ENCODE measurements at regions not wholly inside any gene's neighbourhood (a gene's known extent, or its start where the extent isn't known, plus 50 kb on each side); places are given as distances from the start of the nearest gene placed in this dataset.

DNA sequence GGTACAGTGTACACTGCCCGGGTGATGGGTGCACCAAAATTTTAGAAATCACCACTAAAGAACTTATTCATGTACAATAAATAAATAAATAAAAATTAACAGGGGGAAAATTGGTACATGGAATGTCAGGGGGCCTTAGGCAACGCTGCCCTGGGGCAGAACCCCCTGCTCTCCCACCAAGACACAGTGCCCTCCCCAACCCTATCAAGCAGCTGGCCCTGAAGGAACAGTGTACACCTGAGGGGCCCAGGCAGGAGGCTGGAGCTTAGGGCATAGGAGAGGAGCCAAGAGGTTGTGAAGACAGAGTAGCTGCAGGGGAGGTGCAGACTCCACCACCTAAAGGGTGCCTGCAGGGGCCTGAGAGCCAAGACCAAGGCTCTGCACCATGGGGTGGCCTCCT is 128.8 kb downstream of the BMS1 start:
- no peak overlapping the region for H3K4me3 Mint-ChIP-seq (ENCODE audit: unreplicated experiment)
- Histone ChIP-seq H3K79me2 (ENCODE audit: insufficient read depth, low read length) (no peaks in the 10 kb centered on the region), H2AFZ (ENCODE audit: low read depth, low read length) (no peak overlapping the region), H3K27me3 (ENCODE audit: insufficient read depth, low read length) (no peaks in the 10 kb centered on the region), H4K20me1 (ENCODE audit: insufficient read depth, low read length) (no peaks in the 10 kb centered on the region), H3K4me1 (ENCODE audit: insufficient read depth, low read length) (no peaks in the 10 kb centered on the region), H3K4me2 (ENCODE audit: low read length) (no peak overlapping the region), H3K9me3 (ENCODE audit: insufficient read depth, low read depth, low read length) (no peaks in the 10 kb centered on the region), H3K27ac (ENCODE audit: low read depth, low read length) (no peak overlapping the region), H3K4me3 (ENCODE audit: insufficient read depth, low read depth, low read length) (no peak overlapping the region), H3K9ac (ENCODE audit: low read length) (no peak overlapping the region), H3K36me3 (ENCODE audit: insufficient read depth, low read length) (no peaks in the 10 kb centered on the region)
- H3K27me3 Mint-ChIP-seq (ENCODE audit: low read depth, unreplicated experiment) = peaks cover 2% of the 10 kb centered on the region
- peaks cover 19% of the 10 kb centered on the region for H3K9me3 Mint-ChIP-seq (ENCODE audit: unreplicated experiment)
- no peak for DNase-seq (ENCODE audit: low read depth)
- H3K36me3 Mint-ChIP-seq (ENCODE audit: low read depth, unreplicated experiment) = no peaks in the 10 kb centered on the region
- no peak for FAIRE-seq
- no peak overlapping the region for H3K27ac Mint-ChIP-seq (ENCODE audit: unreplicated experiment)
- no peak for TF ChIP-seq CTCF (IDR thresholded peaks at IDR 0.05; ENCODE audit: insufficient read depth, low read depth, low read length)
- TF ChIP-seq EZH2 (IDR thresholded peaks at IDR 0.05; ENCODE audit: insufficient read depth, low read length) = no peak
- no peaks in the 10 kb centered on the region for H3K4me1 Mint-ChIP-seq (ENCODE audit: low read depth, unreplicated experiment)

DNA sequence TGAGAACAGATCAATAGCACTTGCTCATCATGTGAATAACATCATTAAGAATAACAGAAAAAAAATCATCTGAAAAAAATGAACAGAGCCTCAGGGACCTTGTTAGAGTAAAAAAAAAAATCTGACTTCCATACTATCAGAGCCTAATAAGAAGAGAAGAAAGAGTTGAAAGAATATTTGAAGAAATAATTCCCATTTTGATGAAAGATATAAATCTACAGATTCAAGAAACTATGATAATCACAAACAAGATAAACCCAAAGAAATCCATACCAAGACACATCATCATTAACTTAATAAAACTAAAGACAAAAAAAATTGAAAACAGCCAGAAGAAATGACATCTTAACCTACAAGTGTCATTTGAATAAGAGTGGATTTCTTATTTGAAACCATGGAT is 134.4 kb downstream of the BMS1 start:
- Histone ChIP-seq H2AFZ (ENCODE audit: low read depth, low read length) (no peak overlapping the region), H3K27ac (ENCODE audit: low read depth, low read length) (no peak overlapping the region), H3K4me2 (ENCODE audit: low read length) (no peak overlapping the region), H3K4me1 (ENCODE audit: insufficient read depth, low read length) (no peaks in the 10 kb centered on the region), H3K36me3 (ENCODE audit: insufficient read depth, low read length) (no peaks in the 10 kb centered on the region), H3K27me3 (ENCODE audit: insufficient read depth, low read length) (no peaks in the 10 kb centered on the region), H3K9me3 (ENCODE audit: insufficient read depth, low read depth, low read length) (no peaks in the 10 kb centered on the region), H3K9ac (ENCODE audit: low read length) (no peak overlapping the region), H3K4me3 (ENCODE audit: insufficient read depth, low read depth, low read length) (no peak overlapping the region), H4K20me1 (ENCODE audit: insufficient read depth, low read length) (no peaks in the 10 kb centered on the region), H3K79me2 (ENCODE audit: insufficient read depth, low read length) (no peaks in the 10 kb centered on the region)
- Mint-ChIP-seq H3K9me3 (ENCODE audit: unreplicated experiment) (peaks cover 9% of the 10 kb centered on the region), H3K4me3 (ENCODE audit: unreplicated experiment) (no peak overlapping the region), H3K27me3 (ENCODE audit: low read depth, unreplicated experiment) (peaks cover 9% of the 10 kb centered on the region), H3K27ac (ENCODE audit: unreplicated experiment) (no peak overlapping the region), H3K36me3 (ENCODE audit: low read depth, unreplicated experiment) (no peaks in the 10 kb centered on the region), H3K4me1 (ENCODE audit: low read depth, unreplicated experiment) (no peaks in the 10 kb centered on the region)
- TF ChIP-seq EZH2 (IDR thresholded peaks at IDR 0.05; ENCODE audit: insufficient read depth, low read length) = no peak
- TF ChIP-seq CTCF (IDR thresholded peaks at IDR 0.05; ENCODE audit: insufficient read depth, low read depth, low read length) = no peak
- no peak for DNase-seq (ENCODE audit: low read depth)
- no peak for FAIRE-seq

DNA sequence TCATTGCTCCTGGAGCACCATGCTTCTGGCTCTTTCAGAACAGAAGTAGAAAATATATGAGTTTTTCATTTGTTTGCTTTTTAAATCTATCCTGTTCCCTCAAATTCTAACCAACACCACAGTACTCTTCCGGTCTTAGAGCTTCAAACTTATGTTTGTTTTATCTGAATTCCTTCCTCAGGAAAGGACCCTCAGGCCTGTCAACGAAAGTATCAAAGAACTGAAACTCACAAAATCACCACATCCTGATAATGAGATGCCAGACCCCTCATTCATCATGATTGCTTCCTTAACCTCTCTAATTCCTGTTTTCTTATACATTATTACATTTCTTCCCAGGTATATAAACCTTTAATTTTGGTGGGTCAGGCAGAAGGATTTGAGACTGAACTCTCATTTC is 135.2 kb downstream of the BMS1 start:
- Mint-ChIP-seq H3K27me3 (ENCODE audit: low read depth, unreplicated experiment) (peaks cover 9% of the 10 kb centered on the region), H3K36me3 (ENCODE audit: low read depth, unreplicated experiment) (no peaks in the 10 kb centered on the region), H3K4me3 (ENCODE audit: unreplicated experiment) (no peak overlapping the region), H3K27ac (ENCODE audit: unreplicated experiment) (no peak overlapping the region), H3K9me3 (ENCODE audit: unreplicated experiment) (peaks cover 9% of the 10 kb centered on the region), H3K4me1 (ENCODE audit: low read depth, unreplicated experiment) (no peaks in the 10 kb centered on the region)
- no peaks in the 10 kb centered on the region for H3K27me3 ChIP-seq (ENCODE audit: insufficient read depth, low read length)
- no peaks in the 10 kb centered on the region for H3K79me2 ChIP-seq (ENCODE audit: insufficient read depth, low read length)
- no peaks in the 10 kb centered on the region for H3K9me3 ChIP-seq (ENCODE audit: insufficient read depth, low read depth, low read length)
- DNase-seq (ENCODE audit: low read depth) = no peak
- H3K9ac ChIP-seq (ENCODE audit: low read length) = no peak overlapping the region
- H3K4me3 ChIP-seq (ENCODE audit: insufficient read depth, low read depth, low read length) = no peak overlapping the region
- no peak for FAIRE-seq
- TF ChIP-seq CTCF (IDR thresholded peaks at IDR 0.05; ENCODE audit: insufficient read depth, low read depth, low read length) (no peak), EZH2 (IDR thresholded peaks at IDR 0.05; ENCODE audit: insufficient read depth, low read length) (no peak)
- H3K36me3 ChIP-seq (ENCODE audit: insufficient read depth, low read length) = no peaks in the 10 kb centered on the region
- no peaks in the 10 kb centered on the region for H4K20me1 ChIP-seq (ENCODE audit: insufficient read depth, low read length)
- no peak overlapping the region for H2AFZ ChIP-seq (ENCODE audit: low read depth, low read length)
- H3K4me2 ChIP-seq (ENCODE audit: low read length) = no peak overlapping the region
- H3K4me1 ChIP-seq (ENCODE audit: insufficient read depth, low read length) = no peaks in the 10 kb centered on the region
- H3K27ac ChIP-seq (ENCODE audit: low read depth, low read length) = no peak overlapping the region

Data from astrocyte (in vitro differentiated cells and primary cell).